ENCODE measurements at regions not wholly inside any gene's neighbourhood (a gene's known extent, or its start where the extent isn't known, plus 50 kb on each side); places are given as distances from the start of the nearest gene placed in this dataset.
"Not testable (repeated sequence)": the region's sequence is repeated elsewhere in the genome, so short reads cannot be mapped to it uniquely, and the experiment has no call there.

DNA sequence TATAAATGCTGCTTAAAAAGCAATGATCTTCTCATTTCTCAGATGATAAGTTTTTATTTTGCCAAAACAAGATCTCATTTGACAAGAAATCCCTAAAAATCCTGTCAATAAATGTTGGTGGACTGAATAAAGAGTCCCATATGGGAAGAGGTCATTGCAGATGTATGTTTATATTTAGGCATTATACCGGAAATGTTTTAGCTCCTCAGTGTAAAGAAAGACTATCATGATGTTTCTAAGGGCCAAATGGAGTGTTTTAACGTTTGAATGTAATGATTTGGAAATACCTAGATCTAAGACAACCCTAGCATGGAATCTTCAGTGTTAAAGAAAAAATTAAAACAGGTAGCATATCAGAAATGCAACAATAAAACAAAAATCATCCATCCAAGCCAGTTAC lies 457.8 kb upstream of the NFE2L3 start:
- TF ChIP-seq, protein P1, sequence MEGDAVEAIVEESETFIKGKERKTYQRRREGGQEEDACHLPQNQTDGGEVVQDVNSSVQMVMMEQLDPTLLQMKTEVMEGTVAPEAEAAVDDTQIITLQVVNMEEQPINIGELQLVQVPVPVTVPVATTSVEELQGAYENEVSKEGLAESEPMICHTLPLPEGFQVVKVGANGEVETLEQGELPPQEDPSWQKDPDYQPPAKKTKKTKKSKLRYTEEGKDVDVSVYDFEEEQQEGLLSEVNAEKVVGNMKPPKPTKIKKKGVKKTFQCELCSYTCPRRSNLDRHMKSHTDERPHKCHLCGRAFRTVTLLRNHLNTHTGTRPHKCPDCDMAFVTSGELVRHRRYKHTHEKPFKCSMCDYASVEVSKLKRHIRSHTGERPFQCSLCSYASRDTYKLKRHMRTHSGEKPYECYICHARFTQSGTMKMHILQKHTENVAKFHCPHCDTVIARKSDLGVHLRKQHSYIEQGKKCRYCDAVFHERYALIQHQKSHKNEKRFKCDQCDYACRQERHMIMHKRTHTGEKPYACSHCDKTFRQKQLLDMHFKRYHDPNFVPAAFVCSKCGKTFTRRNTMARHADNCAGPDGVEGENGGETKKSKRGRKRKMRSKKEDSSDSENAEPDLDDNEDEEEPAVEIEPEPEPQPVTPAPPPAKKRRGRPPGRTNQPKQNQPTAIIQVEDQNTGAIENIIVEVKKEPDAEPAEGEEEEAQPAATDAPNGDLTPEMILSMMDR (IDR thresholded peaks at IDR 0.05; ENCODE audit: control insufficient read depth, extremely low read depth, insufficient read depth) = no peak
- DNase-seq (ENCODE audit: low read depth) = no peak
- no peak overlapping the region for H3K4me3 ChIP-seq (ENCODE audit: low read depth, low read length)

DNA sequence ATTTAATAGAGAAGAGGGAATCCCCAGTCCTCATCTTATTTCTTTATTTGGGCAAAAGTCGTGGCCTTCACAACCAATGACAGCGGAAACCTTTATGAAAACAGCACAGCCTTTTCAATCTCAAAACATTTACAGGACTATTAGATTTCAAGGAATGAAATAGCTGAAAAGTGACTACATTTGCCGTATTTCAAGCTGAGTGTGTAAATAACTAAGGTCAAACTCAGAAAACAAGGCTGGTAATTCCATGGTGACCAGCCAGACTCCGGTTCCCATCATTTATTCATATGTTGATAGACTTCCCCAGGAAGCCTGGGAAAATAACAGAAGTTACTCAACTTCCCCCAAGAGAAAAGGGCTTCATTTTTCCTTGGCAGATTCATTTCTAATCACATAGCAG lies 457.3 kb upstream of the NFE2L3 start:
- DNase-seq (ENCODE audit: low read depth) = no peak
- TF ChIP-seq, protein P1 (IDR thresholded peaks at IDR 0.05; ENCODE audit: control insufficient read depth, extremely low read depth, insufficient read depth) = no peak
- no peak overlapping the region for H3K4me3 ChIP-seq (ENCODE audit: low read depth, low read length)

DNA sequence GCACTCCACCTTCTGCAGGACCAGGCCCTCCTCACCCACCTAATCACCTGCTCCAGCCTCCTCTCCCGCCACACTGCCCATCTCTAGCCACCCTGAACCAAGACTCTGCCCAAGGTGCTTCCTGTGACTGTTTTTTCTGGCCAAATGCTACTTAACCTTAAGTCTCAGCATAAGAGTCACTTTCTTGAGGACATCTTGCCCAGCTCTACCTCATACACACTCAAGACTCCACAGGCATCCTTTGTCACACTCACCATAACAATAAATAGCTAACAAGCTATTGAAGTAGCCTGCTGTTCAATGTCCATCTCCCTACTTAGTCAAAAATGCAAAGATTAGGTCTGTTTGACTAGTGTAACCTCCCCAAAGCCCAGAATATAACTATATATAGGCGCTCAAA lies 455.4 kb upstream of the NFE2L3 start:
- DNase-seq (ENCODE audit: low read depth) = no peak
- H3K4me3 ChIP-seq (ENCODE audit: low read depth, low read length) = no peak overlapping the region
- TF ChIP-seq, protein P1 (IDR thresholded peaks at IDR 0.05; ENCODE audit: control insufficient read depth, extremely low read depth, insufficient read depth) = no peak

DNA sequence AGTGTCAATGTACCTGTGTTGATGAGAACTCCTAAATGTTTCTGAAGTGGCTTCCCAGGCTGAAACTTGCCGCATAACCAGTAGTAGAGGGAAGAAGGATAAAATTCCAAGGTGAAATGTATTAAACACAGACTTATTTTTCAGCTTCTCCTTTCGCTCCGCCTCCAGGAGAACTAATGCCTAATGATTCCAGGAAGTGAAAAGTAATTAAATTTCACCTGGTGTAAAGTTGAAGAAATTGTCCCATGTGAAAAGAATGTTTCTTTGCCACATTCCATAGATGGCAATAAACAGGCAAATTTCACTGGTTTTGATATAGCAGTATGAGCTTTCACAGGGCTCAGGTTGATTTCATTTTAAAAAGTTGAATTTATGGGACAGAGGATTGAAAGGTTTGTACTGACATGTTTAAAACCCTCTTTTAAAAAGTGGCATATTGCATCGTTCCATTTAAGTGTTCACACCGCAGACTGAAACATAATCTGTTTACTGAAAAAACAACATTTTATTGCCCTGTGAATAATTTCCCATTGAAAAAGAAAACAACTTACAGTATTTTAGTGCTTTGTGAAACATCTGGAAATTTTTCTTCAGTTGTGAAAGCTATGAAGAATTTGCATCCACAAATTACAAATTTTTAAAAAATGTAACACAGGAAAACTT lies 453.4 kb upstream of the NFE2L3 start:
- no peak for DNase-seq (ENCODE audit: low read depth)
- H3K4me3 ChIP-seq (ENCODE audit: low read depth, low read length) = no peak overlapping the region
- TF ChIP-seq, protein P1 (IDR thresholded peaks at IDR 0.05; ENCODE audit: control insufficient read depth, extremely low read depth, insufficient read depth) = no peak

DNA sequence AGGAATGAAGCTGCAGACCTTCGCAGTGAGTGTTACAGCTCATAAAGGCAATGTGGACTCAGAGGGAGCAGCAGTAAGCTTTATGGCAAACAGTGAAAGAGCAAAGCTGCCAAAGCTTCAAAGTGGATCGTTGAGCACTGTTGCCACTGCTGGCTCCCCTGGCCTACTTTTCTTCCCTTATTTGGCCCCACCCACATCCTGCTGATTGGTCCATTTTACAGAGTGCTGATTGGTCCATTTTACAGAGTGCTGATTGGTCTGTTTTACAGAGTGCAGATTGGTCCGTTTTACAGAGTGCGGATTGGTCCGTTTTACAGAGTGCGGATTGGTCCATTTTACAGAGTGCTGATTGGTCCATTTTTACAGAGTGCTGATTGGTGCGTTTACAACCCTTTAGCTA lies 451.9 kb upstream of the NFE2L3 start:
- H3K4me3 ChIP-seq (ENCODE audit: low read depth, low read length); DNase-seq (ENCODE audit: low read depth): not testable (repeated sequence)

DNA sequence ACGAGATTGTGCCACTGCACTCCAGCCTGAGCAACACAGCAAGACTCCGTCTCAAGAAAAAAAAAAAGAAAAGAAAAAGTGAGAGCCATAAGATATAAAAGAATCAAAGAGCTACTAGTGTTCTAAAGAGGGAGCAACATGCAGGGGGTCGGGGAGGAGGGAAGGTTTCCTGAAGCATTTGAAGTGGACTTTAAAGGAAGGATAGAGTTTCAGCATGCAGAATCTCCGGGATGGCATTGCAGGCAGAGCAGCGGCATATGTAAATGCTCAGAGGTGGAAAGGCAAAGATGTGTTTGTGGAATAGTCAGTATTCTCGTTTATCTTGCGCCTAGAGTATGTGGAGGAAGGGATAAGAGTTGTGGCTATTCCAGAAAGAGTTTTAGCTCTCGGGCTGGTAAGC lies 447.6 kb upstream of the NFE2L3 start:
- TF ChIP-seq, protein P1 (IDR thresholded peaks at IDR 0.05; ENCODE audit: control insufficient read depth, extremely low read depth, insufficient read depth) = no peak
- DNase-seq (ENCODE audit: low read depth) = no peak

DNA sequence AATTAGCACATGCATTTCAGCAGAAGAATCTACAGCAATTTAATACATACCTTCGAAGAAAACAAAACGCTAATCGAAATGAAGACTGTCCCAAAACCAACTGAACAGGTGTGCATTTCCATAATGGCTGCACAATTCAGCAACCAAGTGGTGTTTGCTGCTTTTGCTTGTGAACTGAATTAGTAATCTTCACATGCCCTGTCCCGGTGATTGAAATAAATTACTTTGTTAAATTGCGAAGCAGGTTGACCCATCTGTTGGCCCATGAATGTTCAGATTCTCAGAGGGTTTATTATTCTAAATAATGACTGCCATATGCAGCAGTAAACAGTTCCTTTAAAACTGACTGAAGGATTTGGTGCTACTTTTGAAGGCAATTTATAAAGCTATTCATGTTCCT lies 445.2 kb upstream of the NFE2L3 start:
- H3K4me3 ChIP-seq (ENCODE audit: low read depth, low read length) = no peak overlapping the region
- TF ChIP-seq, protein P1 (IDR thresholded peaks at IDR 0.05; ENCODE audit: control insufficient read depth, extremely low read depth, insufficient read depth) = no peak
- DNase-seq (ENCODE audit: low read depth) = no peak

More for the DNA sequence above, 447.6 kb upstream of the NFE2L3 start:
- H3K4me3 ChIP-seq (ENCODE audit: low read depth, low read length) = no peak overlapping the region

Data from LNCaP clone FGC (cell line).